Peyer's patch (tissue), 4 donors: ENCODE measurements at regions not wholly inside any gene's neighbourhood (a gene's known extent, or its start where the extent isn't known, plus 50 kb on each side); places are given as distances from the start of the nearest gene placed in this dataset.

Experiments used
- POLR2A ChIP-seq, 2 donors: fragments of 450-650 bp; IDR thresholded peaks; one replicate each; pipeline ENCODE4 v1.5.1; 2017; ENCODE audit warnings: antibody characterized with exemption in 2 of 2, mild to moderate bottlenecking in 2 of 2, moderate library complexity in 2 of 2
- TF ChIP-seq, protein P1 (sequence below), 6 experiments: fragments of 450-650 bp in 4 of 6; fragments of 200-600 bp in 2 of 6; sonication (generic) in 1 of 6; IDR thresholded peaks; one replicate each; pipeline ENCODE4 v1.5.1; 2017 to 2019; ENCODE audit warnings: antibody characterized with exemption in 6 of 6, mild to moderate bottlenecking in 3 of 6, moderate library complexity in 1 of 6

DNA sequence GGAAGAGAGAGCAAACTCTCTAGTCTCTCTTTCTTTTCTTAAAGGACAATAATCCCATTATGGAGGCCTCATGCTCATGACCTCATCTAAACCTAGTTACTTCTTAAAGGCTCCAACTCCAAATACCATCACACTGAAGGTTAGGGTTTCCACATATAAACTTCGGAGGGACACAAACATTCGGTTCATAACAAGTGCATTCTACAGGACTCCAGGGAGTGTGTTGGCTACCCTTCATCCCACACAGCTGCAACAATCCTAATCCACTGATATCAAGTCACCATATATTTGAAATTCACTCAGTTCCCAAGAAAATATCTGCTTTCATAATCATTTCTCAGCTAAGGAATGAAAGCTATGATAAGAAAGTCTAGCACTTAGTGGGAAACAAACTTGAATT lies 265.9 kb upstream of the PLEKHG7 start:
- TF ChIP-seq, protein P1, sequence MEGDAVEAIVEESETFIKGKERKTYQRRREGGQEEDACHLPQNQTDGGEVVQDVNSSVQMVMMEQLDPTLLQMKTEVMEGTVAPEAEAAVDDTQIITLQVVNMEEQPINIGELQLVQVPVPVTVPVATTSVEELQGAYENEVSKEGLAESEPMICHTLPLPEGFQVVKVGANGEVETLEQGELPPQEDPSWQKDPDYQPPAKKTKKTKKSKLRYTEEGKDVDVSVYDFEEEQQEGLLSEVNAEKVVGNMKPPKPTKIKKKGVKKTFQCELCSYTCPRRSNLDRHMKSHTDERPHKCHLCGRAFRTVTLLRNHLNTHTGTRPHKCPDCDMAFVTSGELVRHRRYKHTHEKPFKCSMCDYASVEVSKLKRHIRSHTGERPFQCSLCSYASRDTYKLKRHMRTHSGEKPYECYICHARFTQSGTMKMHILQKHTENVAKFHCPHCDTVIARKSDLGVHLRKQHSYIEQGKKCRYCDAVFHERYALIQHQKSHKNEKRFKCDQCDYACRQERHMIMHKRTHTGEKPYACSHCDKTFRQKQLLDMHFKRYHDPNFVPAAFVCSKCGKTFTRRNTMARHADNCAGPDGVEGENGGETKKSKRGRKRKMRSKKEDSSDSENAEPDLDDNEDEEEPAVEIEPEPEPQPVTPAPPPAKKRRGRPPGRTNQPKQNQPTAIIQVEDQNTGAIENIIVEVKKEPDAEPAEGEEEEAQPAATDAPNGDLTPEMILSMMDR (IDR thresholded peaks at IDR 0.05) = no peak
- no peak for TF ChIP-seq POLR2A (IDR thresholded peaks at IDR 0.05)
